GM18519 (cell line): ENCODE measurements at regions not wholly inside any gene's neighbourhood (a gene's known extent, or its start where the extent isn't known, plus 50 kb on each side); places are given as distances from the start of the nearest gene placed in this dataset.
"Not testable (repeated sequence)": the region's sequence is repeated elsewhere in the genome, so short reads cannot be mapped to it uniquely, and the experiment has no call there.

Source experiments
- ATAC-seq: cut with Tn5 transposase; IDR thresholded peaks from one replicate; pipeline ENCODE4 v1.9.1; 2021; ENCODE audit warnings: mild to moderate bottlenecking, moderate library complexity; ENCODE audit not compliant: unreplicated experiment, low FRiP score

GRCh38 chr6:6930223-6930880, 177.4 kb upstream of the RREB1 start:
- ATAC-seq: no peak

DNA sequence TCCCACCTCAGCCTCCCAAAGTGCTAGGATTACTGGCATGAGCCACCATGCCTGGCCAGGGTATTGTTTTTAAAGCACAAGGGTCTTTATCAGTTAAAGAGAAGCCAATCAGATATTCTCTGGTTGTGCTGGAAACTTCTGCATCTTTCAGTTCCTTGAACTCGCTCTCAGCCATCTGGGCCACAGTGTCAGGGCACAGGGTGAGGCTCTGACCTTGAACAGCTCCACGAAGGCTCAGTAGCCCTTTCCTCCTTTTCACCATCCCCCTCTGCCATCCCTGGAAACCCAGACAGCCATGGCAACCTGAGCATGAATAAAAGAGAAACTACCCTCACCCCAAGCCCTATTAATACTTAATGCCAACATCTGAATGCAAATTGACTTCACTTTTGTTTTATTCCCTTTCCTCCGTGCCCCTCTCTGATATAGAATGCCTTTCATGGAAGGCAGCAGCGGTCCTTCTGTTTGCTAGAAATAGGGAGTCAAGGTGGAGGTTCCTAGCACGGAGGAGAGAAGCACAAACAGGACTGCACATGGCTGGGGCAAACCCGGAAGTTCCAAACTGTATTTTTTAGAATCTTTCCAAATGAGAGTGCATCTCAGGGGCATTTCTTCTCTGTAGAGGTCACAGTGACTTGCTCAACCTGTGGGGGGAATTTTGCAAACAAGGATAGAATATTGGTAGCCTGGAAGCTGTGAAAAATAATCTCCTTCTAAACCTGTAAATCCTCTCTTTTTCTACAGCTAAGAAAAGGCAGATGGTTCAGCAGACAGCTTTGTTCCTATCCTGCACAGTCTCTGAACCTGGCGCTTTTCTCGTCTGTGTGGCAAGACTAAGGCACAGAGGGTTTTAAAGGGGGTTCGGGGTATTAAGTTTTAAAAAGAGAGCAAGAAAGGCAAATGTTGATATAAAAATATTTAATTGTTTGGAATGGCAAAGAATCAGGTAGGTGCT, 176.4 kb upstream of the RREB1 start:
- no peak for ATAC-seq

GRCh38 chr6:6932341-6932740, 175.4 kb upstream of the RREB1 start:
- no peak for ATAC-seq

- ATAC-seq: no peak
Measured at GRCh38 chr6:6932968-6933367, 174.8 kb upstream of the RREB1 start.

DNA sequence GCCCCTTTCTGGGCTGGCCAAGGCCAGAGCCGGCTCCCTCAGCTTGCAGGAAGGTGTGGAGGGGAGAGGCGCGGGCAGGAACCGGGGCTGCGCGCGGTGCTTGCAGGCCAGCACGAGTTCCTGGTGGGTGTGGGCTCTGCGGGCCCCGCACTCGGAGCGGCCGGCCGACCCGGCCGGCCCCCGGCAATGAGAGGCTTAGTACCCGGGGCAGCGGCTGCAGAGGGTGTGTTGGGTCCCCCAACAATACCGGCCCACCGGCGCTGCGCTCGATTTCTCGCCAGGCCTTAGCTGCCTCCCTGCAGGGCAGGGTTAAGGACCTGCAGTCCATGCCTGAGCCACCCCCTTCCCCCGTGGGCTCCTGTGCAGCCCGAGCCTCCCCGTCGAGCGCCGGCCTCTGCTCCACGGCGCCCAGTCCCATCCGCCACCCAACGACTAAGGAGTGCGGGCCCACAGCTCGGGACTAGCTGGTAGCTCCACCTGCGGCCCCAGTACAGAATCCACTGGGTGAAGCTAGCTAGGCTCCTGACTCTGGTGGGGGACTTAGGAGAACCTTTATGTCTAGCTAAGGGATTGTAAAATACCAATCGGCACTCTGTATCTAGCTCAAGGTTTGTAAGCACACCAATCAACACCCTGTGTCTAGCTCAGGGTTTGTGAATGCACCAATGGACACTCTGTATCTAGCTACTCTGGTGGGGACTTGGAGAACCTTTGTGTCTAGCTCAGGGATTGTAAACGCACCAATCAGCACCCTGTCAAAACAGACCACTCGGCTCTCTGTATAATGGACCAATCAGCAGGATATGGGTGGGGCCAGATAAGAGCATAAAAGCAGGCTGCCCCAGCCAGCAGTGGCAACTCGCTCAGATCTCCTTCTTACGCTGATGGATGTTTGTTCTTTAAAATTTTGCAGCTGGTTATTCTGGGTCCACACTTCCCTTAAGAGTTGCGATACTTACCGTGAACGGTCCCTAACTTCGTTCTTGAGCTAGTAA, 167.4 kb upstream of the RREB1 start:
- no peak for ATAC-seq

DNA sequence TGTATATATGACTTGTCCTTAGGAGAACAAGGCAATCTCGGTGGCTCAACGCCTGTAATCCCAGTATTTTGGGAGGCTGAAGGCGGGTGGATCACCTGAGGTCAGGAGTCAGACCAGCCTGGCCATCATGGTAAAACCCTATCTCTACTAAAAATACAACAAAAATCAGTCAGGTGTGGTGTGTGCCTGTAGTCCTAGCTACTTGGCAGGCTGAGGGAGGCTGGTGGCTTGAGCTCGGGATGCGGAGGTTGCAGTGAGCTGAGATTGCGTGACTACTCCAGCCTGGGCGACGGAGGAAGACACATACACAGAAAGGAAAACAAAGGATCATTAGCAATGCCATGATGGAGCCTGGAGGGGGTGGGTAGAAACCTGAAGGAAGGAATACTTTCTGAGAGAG, 166.6 kb upstream of the RREB1 start:
- no peak for ATAC-seq

- no peak for ATAC-seq
Measured at GRCh38 chr6:6942091-6942490, 165.7 kb upstream of the RREB1 start.

- no peak for ATAC-seq
Measured at GRCh38 chr6:6942831-6943230, 164.9 kb upstream of the RREB1 start.

DNA sequence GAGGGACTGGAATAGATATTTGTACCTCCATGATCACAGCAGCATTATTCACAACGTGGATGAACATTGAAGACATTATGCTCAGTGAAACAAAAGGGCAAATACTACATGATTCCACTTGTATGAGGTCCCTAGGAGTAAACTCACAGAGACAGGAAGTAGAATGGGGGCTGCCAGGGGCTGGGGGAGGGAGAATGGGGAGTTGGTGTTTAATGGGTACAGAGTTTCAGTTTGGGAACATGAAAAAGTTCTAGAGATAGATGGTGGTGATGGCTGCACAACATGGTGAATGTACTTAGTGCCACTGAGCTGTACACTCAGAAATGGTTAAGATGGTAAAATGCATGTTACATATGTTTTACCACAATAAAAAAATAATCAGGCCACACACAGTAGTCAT, 164.3 kb upstream of the RREB1 start:
- no peak for ATAC-seq

- ATAC-seq: no peak
Measured at GRCh38 chr6:6946206-6947155, 161.3 kb upstream of the RREB1 start.

GRCh38 chr6:6950373-6951145, 157.2 kb upstream of the RREB1 start:
- no peak for ATAC-seq

DNA sequence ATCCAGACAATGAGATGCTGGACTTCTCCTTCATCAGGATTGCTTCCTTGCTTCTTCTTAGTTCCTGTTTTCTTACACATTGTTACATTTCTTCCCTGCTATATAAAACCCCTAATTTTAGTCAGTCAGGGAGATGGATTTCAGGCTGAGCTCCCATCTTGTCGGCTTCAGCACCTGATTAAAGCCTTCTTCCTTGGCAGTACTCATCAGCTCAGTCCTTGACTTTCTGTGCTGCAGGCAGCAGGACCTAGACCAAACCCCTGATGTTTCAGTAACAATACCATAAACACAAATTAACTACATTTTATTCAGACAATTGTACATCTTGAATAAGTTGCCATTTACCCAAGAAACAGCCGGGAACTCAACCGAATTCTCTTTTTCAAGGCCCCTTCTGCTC, 156.4 kb upstream of the RREB1 start:
- no peak for ATAC-seq

- no peak for ATAC-seq
Measured at GRCh38 chr6:6952484-6952883, 155.3 kb upstream of the RREB1 start.

- not testable (repeated sequence) for ATAC-seq
Measured at GRCh38 chr6:6952927-6953326, 154.8 kb upstream of the RREB1 start.

DNA sequence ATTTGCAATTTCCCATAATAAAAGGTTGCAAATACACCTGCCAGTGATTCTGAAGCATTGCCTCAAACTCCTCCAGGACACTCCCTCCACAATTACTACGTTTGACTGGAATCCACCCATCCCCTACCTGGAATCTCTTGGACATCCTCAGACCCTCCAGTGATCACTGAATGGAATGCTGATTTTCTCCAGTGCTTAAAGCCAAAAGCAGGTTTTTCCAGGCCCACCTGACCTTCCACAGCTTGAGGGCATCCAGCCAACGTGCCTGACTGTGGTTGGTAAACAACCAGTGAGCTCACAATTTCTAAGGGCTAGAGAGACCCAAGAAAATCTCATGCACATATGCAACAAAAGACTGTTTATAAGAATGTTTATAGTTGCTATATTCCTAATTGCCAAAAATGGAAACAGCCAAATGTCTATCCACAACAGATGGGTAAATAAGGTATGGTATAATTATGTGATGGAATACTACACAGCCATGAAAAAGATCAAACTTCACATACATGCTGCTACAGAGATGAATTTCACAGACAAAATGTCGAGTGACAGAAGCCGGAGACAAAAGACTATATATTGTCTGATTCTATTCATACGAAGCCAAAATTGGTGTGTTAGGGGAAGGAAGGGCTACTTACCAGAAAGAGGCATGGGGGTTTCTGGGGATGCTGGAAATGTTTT, 147.1 kb upstream of the RREB1 start:
- no peak for ATAC-seq

- ATAC-seq: no peak
Measured at GRCh38 chr6:6962086-6962485, 145.7 kb upstream of the RREB1 start.

GRCh38 chr6:6962699-6963098, 145.1 kb upstream of the RREB1 start:
- no peak for ATAC-seq

GRCh38 chr6:6963390-6963789, 144.4 kb upstream of the RREB1 start:
- not testable (repeated sequence) for ATAC-seq
